ENCODE measurements at regions not wholly inside any gene's neighbourhood (a gene's known extent, or its start where the extent isn't known, plus 50 kb on each side); places are given as distances from the start of the nearest gene placed in this dataset.

GRCh38 chr12:127943481-127944210 lies 323.3 kb upstream of the TMEM132C start:
- TF ChIP-seq CTCF (IDR thresholded peaks at IDR 0.05; ENCODE audit: insufficient read depth, low read length, poor library complexity, severe bottlenecking), result no peak
- no peak for TF ChIP-seq EZH2phosphoT487 (conservative IDR thresholded peaks at IDR 0.05; ENCODE audit: low read length)
- H3K27me3 ChIP-seq (ENCODE audit: low read length), result no peaks in the 10 kb centered on the region
- no peaks in the 10 kb centered on the region for H3K36me3 ChIP-seq (ENCODE audit: low read length)
- H2AFZ ChIP-seq (ENCODE audit: low read depth, low read length, severe bottlenecking), result no peak overlapping the region
- no peaks in the 10 kb centered on the region for H3K79me2 ChIP-seq (ENCODE audit: insufficient read depth, low read length)
- H3K9ac ChIP-seq (ENCODE audit: low read length), result no peak overlapping the region
- no peaks in the 10 kb centered on the region for H4K20me1 ChIP-seq (ENCODE audit: low read depth, low read length)
- no peak overlapping the region for H3K4me2 ChIP-seq (ENCODE audit: low read depth, low read length, poor library complexity, severe bottlenecking)
- H3K27ac ChIP-seq (ENCODE audit: low read depth, low read length), result no peak overlapping the region
- no peaks in the 10 kb centered on the region for H3K9me3 ChIP-seq (ENCODE audit: insufficient read depth, low read length)
- H3F3A ChIP-seq (ENCODE audit: insufficient read depth), result no peaks in the 10 kb centered on the region
- H3K4me3 ChIP-seq (ENCODE audit: insufficient read depth, low read length, poor library complexity, severe bottlenecking), result no peak overlapping the region
- no peaks in the 10 kb centered on the region for H3K9me2 ChIP-seq (replicated peaks; ENCODE audit: insufficient read depth, low read length)

DNA sequence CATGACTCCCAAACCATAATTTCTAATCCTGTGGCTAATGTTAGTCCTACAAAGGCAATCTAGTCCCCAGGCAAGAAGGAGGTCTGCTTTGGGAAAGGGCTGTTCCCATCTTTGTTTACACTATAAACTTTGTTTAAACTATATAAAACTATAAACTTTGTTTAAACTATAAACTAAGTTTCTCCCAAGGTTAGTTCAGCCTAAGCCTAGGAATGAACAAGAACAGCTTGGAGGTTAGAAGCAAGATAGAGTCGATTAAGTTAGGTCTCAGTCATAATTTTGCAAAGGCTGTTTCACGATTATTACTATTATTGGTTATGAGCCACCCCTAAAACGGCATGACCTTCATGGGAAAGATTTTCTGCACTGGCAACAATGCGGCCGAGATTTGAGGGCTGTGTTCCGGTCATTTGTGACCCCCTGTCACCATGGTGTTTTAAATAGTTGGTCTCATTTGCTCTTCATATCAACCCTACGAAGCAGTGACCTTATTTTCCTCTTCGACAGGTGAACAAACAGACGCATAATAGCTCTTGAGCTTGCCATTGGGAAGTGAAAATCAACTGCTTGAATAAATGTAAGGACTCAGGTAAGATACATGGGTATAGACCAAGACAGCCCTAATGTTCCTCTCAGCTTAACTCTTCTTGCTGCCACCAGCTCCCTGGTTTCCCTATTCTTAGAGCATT lies 322.6 kb upstream of the TMEM132C start:
- H3K9ac ChIP-seq (ENCODE audit: low read length), result no peak overlapping the region
- H3F3A ChIP-seq (ENCODE audit: insufficient read depth), result no peaks in the 10 kb centered on the region
- TF ChIP-seq EZH2phosphoT487 (conservative IDR thresholded peaks at IDR 0.05; ENCODE audit: low read length) (no peak), CTCF (IDR thresholded peaks at IDR 0.05; ENCODE audit: insufficient read depth, low read length, poor library complexity, severe bottlenecking) (no peak)
- no peak overlapping the region for H3K4me2 ChIP-seq (ENCODE audit: low read depth, low read length, poor library complexity, severe bottlenecking)
- H3K9me3 ChIP-seq (ENCODE audit: insufficient read depth, low read length), result no peaks in the 10 kb centered on the region
- no peaks in the 10 kb centered on the region for H3K9me2 ChIP-seq (replicated peaks; ENCODE audit: insufficient read depth, low read length)
- H3K4me3 ChIP-seq (ENCODE audit: insufficient read depth, low read length, poor library complexity, severe bottlenecking), result no peak overlapping the region
- no peaks in the 10 kb centered on the region for H3K79me2 ChIP-seq (ENCODE audit: insufficient read depth, low read length)
- H3K27me3 ChIP-seq (ENCODE audit: low read length), result no peaks in the 10 kb centered on the region
- no peak overlapping the region for H3K27ac ChIP-seq (ENCODE audit: low read depth, low read length)
- no peaks in the 10 kb centered on the region for H4K20me1 ChIP-seq (ENCODE audit: low read depth, low read length)
- H3K36me3 ChIP-seq (ENCODE audit: low read length), result no peaks in the 10 kb centered on the region
- H2AFZ ChIP-seq (ENCODE audit: low read depth, low read length, severe bottlenecking), result no peak overlapping the region

- Histone ChIP-seq H3K27me3 (ENCODE audit: low read length) (no peaks in the 10 kb centered on the region), H3K9me2 (replicated peaks; ENCODE audit: insufficient read depth, low read length) (no peaks in the 10 kb centered on the region), H3K79me2 (ENCODE audit: insufficient read depth, low read length) (no peaks in the 10 kb centered on the region), H3K4me2 (ENCODE audit: low read depth, low read length, poor library complexity, severe bottlenecking) (no peak overlapping the region), H3K27ac (ENCODE audit: low read depth, low read length) (no peak overlapping the region), H3K9me3 (ENCODE audit: insufficient read depth, low read length) (no peaks in the 10 kb centered on the region), H3K4me3 (ENCODE audit: insufficient read depth, low read length, poor library complexity, severe bottlenecking) (no peak overlapping the region), H2AFZ (ENCODE audit: low read depth, low read length, severe bottlenecking) (no peak overlapping the region), H3K36me3 (ENCODE audit: low read length) (no peaks in the 10 kb centered on the region), H3K9ac (ENCODE audit: low read length) (no peak overlapping the region), H4K20me1 (ENCODE audit: low read depth, low read length) (no peaks in the 10 kb centered on the region), H3F3A (ENCODE audit: insufficient read depth) (no peaks in the 10 kb centered on the region)
- no peak for TF ChIP-seq CTCF (IDR thresholded peaks at IDR 0.05; ENCODE audit: insufficient read depth, low read length, poor library complexity, severe bottlenecking)
- TF ChIP-seq EZH2phosphoT487 (conservative IDR thresholded peaks at IDR 0.05; ENCODE audit: low read length), result no peak
These were observed 309.8 kb upstream of the TMEM132C start for GRCh38 chr12:127957001-127957660.
